GM23338 (cell line): ENCODE measurements at regions not wholly inside any gene's neighbourhood (a gene's known extent, or its start where the extent isn't known, plus 50 kb on each side); places are given as distances from the start of the nearest gene placed in this dataset.

Experiments
- ATAC-seq: fragments of 200-7000 bp; cut with Tn5 transposase; 3 replicates; pipeline ENCODE4 v1.9.1; 2020
- DNase-seq: peaks from one replicate; pipeline ENCODE4 v3.0.0-alpha.2; 2015; ENCODE audit warnings: low spot score
- H2AFZ ChIP-seq: fragments of 200-600 bp; sonication (generic); 2 replicates; pipeline ENCODE4 v1.8.0; 2016; ENCODE audit warnings: antibody characterized with exemption, mild to moderate bottlenecking, moderate library complexity
- H3F3A ChIP-seq: fragments of 200-600 bp; sonication (generic); replicated peaks from 2 replicates; pipeline ENCODE4 v1.8.0; 2017; ENCODE audit warnings: antibody characterized with exemption, mixed run types, low read depth
- H3K27ac ChIP-seq: fragments of 200-600 bp; sonication (generic); 2 replicates; pipeline ENCODE4 v1.6.1; 2016; ENCODE audit warnings: low read depth
- H3K27me3 ChIP-seq: fragments of 200-600 bp; sonication (generic); 2 replicates; pipeline ENCODE4 v1.8.0; 2016; ENCODE audit warnings: mild to moderate bottlenecking, mixed run types, moderate library complexity; ENCODE audit not compliant: insufficient read depth
- H3K36me3 ChIP-seq: fragments of 200-600 bp; sonication (generic); 2 replicates; pipeline ENCODE4 v1.8.0; 2016; ENCODE audit warnings: mild to moderate bottlenecking; ENCODE audit not compliant: insufficient read depth
- H3K4me1 ChIP-seq: fragments of 200-600 bp; sonication (generic); 2 replicates; pipeline ENCODE4 v1.8.0; 2016; ENCODE audit warnings: mild to moderate bottlenecking, moderate library complexity; ENCODE audit not compliant: insufficient read depth
- H3K4me2 ChIP-seq: fragments of 200-600 bp; sonication (generic); 2 replicates; pipeline ENCODE4 v1.7.1; 2017; ENCODE audit warnings: mixed run types
- H3K4me3 ChIP-seq: fragments of 200-600 bp; sonication (generic); 2 replicates; pipeline ENCODE4 v1.6.1; 2016; ENCODE audit warnings: mixed run types
- H3K79me2 ChIP-seq: fragments of 200-600 bp; sonication (generic); replicated peaks from 2 replicates; pipeline ENCODE4 v1.8.0; 2017; ENCODE audit warnings: mild to moderate bottlenecking; ENCODE audit not compliant: insufficient read depth
- H3K9me2 ChIP-seq: fragments of 200-600 bp; sonication (generic); 2 replicates; pipeline ENCODE4 v1.8.0; 2017; ENCODE audit not compliant: insufficient read depth
- H4K20me1 ChIP-seq: fragments of 200-600 bp; sonication (generic); replicated peaks from 2 replicates; pipeline ENCODE4 v1.8.0; 2017; ENCODE audit warnings: mild to moderate bottlenecking; ENCODE audit not compliant: insufficient read depth
- H3K27ac Mint-ChIP-seq: 2 replicates; pipeline ENCODE4 v1.8.0; 2020; ENCODE audit warnings: inconsistent platforms, mild to moderate bottlenecking, moderate library complexity, mixed read lengths
- H3K27me3 Mint-ChIP-seq: 3 replicates; pipeline ENCODE4 v1.8.0; 2022; ENCODE audit warnings: low read depth, mild to moderate bottlenecking, moderate library complexity, mixed read lengths, inconsistent platforms; ENCODE audit not compliant: insufficient read depth, poor library complexity
- H3K36me3 Mint-ChIP-seq: 3 replicates; pipeline ENCODE4 v1.8.0; 2021; ENCODE audit warnings: low read depth, mild to moderate bottlenecking, inconsistent platforms, moderate library complexity, mixed read lengths
- H3K4me1 Mint-ChIP-seq: 3 replicates; pipeline ENCODE4 v1.8.0; 2020; ENCODE audit warnings: mild to moderate bottlenecking, inconsistent platforms, mixed read lengths
- H3K4me3 Mint-ChIP-seq: 3 replicates; pipeline ENCODE4 v1.8.0; 2021; ENCODE audit warnings: moderate library complexity, mild to moderate bottlenecking, inconsistent platforms, mixed read lengths
- H3K9me3 Mint-ChIP-seq: 3 replicates; pipeline ENCODE4 v1.8.0; 2020; ENCODE audit warnings: moderate library complexity, mild to moderate bottlenecking, inconsistent platforms, mixed read lengths
- CREB1 ChIP-seq: fragments of 250-450 bp; sonication (Bioruptor Pico); IDR thresholded peaks from 2 replicates; pipeline ENCODE4 v1.5.0; 2020; ENCODE audit warnings: low read depth, mild to moderate bottlenecking, moderate library complexity
- EZH2 ChIP-seq: fragments of 200-600 bp; sonication (generic); IDR thresholded peaks from one replicate; pipeline ENCODE4 v1.8.0; 2017; ENCODE audit warnings: antibody characterized with exemption, mild to moderate bottlenecking, low read depth; ENCODE audit not compliant: unreplicated experiment
- EZH2phosphoT487 ChIP-seq: fragments of 200-600 bp; sonication (generic); IDR thresholded peaks from one replicate; pipeline ENCODE4 v1.8.1; 2018; ENCODE audit warnings: antibody characterized with exemption; ENCODE audit not compliant: unreplicated experiment
- NANOG ChIP-seq: IDR thresholded peaks from 2 replicates; pipeline ENCODE4 v1.6.1; 2016; ENCODE audit warnings: antibody characterized with exemption, borderline replicate concordance
- STAT1 ChIP-seq: IDR thresholded peaks from one replicate; pipeline ENCODE4 v1.6.1; 2016; ENCODE audit warnings: antibody characterized with exemption; ENCODE audit not compliant: unreplicated experiment
- ZNF114 ChIP-seq: fragments of 250-450 bp; sonication (Bioruptor Pico); IDR thresholded peaks from 2 replicates; pipeline ENCODE4 v1.5.0; 2020; ENCODE audit warnings: mild to moderate bottlenecking, moderate library complexity
- ZNF462 ChIP-seq: fragments of 250-450 bp; sonication (Bioruptor Pico); IDR thresholded peaks from 2 replicates; pipeline ENCODE4 v1.5.0; 2020; ENCODE audit warnings: mild to moderate bottlenecking, moderate library complexity
- TF ChIP-seq, protein P1 (sequence below): IDR thresholded peaks from 2 replicates; pipeline ENCODE4 v1.6.1; 2016; ENCODE audit warnings: antibody characterized with exemption
- TF ChIP-seq, protein P2 (sequence below), 2 experiments: fragments of 200-600 bp in 1 of 2; sonication (generic) in 1 of 2; conservative IDR thresholded peaks; 2 replicates each; pipeline versions ENCODE4 v1.5.1 to v1.6.1; 2016 to 2017; ENCODE audit warnings: antibody characterized with exemption in 2 of 2, low read depth in 2 of 2, mild to moderate bottlenecking in 2 of 2, moderate library complexity in 1 of 2

DNA sequence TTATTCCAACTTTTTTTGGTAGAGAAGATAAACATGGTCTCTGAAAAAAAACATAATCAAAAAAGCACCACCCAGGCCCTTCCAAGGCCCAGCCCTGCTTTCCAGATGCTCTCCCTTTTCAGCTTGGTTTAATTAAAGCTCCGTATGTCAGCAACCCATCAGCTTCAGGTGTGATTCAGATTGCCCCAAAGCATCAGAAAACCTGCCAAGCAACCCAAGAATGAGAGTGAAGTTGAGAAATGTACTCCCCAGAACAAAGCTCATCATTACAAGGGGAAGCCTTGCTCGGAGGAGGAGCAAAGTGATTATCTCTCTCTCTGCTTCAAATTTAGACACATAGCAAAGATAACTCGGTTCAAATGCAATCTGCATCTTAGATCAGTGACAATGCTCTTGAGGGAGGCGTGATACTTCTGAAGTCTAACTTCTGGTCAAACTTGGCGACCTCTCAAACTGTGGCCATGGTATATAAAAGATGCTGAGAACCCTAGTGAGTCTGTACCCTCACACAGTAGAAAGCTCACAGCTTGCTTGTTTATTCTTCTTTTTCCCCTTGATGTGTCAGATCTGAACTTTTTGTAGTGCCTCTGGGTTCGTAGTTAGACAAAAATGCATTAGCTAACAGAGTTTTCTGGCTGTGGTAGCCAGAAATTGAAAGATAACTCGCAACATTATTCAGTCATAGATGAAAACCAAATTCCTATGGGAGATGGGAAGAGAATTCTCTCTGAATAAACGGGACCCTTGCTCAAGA, 63.3 kb upstream of the ZC3H11B start:
- TF ChIP-seq STAT1: no peak
- TF ChIP-seq, protein P1, sequence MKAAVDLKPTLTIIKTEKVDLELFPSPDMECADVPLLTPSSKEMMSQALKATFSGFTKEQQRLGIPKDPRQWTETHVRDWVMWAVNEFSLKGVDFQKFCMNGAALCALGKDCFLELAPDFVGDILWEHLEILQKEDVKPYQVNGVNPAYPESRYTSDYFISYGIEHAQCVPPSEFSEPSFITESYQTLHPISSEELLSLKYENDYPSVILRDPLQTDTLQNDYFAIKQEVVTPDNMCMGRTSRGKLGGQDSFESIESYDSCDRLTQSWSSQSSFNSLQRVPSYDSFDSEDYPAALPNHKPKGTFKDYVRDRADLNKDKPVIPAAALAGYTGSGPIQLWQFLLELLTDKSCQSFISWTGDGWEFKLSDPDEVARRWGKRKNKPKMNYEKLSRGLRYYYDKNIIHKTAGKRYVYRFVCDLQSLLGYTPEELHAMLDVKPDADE: no peak
- no peak for TF ChIP-seq CREB1 (CRISPR knock-in tag)
- TF ChIP-seq NANOG: no peak
- no peaks in the 10 kb centered on the region for H3K79me2 ChIP-seq
- Mint-ChIP-seq H3K36me3 (no peaks in the 10 kb centered on the region), H3K4me1 (no peaks in the 10 kb centered on the region), H3K27me3 (peaks cover 5% of the 10 kb centered on the region), H3K9me3 (no peaks in the 10 kb centered on the region), H3K4me3 (no peak overlapping the region), H3K27ac (no peak overlapping the region)
- no peaks in the 10 kb centered on the region for H3F3A ChIP-seq
- no peak overlapping the region for H3K4me2 ChIP-seq
- H3K4me1 ChIP-seq: no peaks in the 10 kb centered on the region
- no peak for ATAC-seq
- H3K4me3 ChIP-seq: no peak overlapping the region
- H4K20me1 ChIP-seq: no peaks in the 10 kb centered on the region
- H3K27me3 ChIP-seq: no peaks in the 10 kb centered on the region
- H2AFZ ChIP-seq: peak overlapping the region; percentile 57; the same call in 1 of the 2 replicates
- H3K36me3 ChIP-seq: no peaks in the 10 kb centered on the region
- no peak overlapping the region for H3K27ac ChIP-seq
- no peak for DNase-seq
- peaks cover 4% of the 10 kb centered on the region for H3K9me2 ChIP-seq

GRCh38 chr1:219670426-219671149, 57.7 kb upstream of the ZC3H11B start:
- Histone ChIP-seq H3F3A (no peaks in the 10 kb centered on the region), H3K27ac (no peak overlapping the region), H2AFZ (no peak overlapping the region), H3K79me2 (no peaks in the 10 kb centered on the region), H3K9me2 (peaks cover 7% of the 10 kb centered on the region), H3K4me2 (no peak overlapping the region), H3K36me3 (no peaks in the 10 kb centered on the region), H3K4me3 (no peak overlapping the region), H3K27me3 (no peaks in the 10 kb centered on the region), H3K4me1 (no peaks in the 10 kb centered on the region), H4K20me1 (no peaks in the 10 kb centered on the region)
- Mint-ChIP-seq H3K4me3 (no peak overlapping the region), H3K27ac (no peak overlapping the region), H3K4me1 (no peaks in the 10 kb centered on the region), H3K9me3 (no peaks in the 10 kb centered on the region), H3K27me3 (peaks cover 5% of the 10 kb centered on the region), H3K36me3 (no peaks in the 10 kb centered on the region)
- ATAC-seq (no peak), DNase-seq (no peak)
- no peak for TF ChIP-seq EZH2phosphoT487
- TF ChIP-seq ZNF462 (CRISPR knock-in tag): no peak
- TF ChIP-seq EZH2: no peak
- TF ChIP-seq ZNF114: no peak
- TF ChIP-seq, protein P2, sequence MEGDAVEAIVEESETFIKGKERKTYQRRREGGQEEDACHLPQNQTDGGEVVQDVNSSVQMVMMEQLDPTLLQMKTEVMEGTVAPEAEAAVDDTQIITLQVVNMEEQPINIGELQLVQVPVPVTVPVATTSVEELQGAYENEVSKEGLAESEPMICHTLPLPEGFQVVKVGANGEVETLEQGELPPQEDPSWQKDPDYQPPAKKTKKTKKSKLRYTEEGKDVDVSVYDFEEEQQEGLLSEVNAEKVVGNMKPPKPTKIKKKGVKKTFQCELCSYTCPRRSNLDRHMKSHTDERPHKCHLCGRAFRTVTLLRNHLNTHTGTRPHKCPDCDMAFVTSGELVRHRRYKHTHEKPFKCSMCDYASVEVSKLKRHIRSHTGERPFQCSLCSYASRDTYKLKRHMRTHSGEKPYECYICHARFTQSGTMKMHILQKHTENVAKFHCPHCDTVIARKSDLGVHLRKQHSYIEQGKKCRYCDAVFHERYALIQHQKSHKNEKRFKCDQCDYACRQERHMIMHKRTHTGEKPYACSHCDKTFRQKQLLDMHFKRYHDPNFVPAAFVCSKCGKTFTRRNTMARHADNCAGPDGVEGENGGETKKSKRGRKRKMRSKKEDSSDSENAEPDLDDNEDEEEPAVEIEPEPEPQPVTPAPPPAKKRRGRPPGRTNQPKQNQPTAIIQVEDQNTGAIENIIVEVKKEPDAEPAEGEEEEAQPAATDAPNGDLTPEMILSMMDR (conservative IDR thresholded peaks at IDR 0.05; ENCODE audit: low read depth in 2 of 2): no peak
